ENCODE measurements at regions not wholly inside any gene's neighbourhood (a gene's known extent, or its start where the extent isn't known, plus 50 kb on each side); places are given as distances from the start of the nearest gene placed in this dataset.

GRCh38 chr11:38814670-38815069, 2216.6 kb upstream of the RAG2 start:
- intact Hi-C loops (cut with DNase I; ENCODE audit: low total_unique reads) = no loop called here
- Histone ChIP-seq H3K27me3 (no peaks in the 10 kb centered on the region), H3K36me3 (no peaks in the 10 kb centered on the region), H3K4me1 (no peaks in the 10 kb centered on the region), H3K4me3 (no peak overlapping the region), H3K27ac (no peak overlapping the region), H3K9me3 (no peaks in the 10 kb centered on the region)
- TF ChIP-seq POLR2A (IDR thresholded peaks at IDR 0.05) (no peak), CTCF (IDR thresholded peaks at IDR 0.05) (no peak)
- no peak for DNase-seq

GRCh38 chr11:38809521-38809920, 2211.5 kb upstream of the RAG2 start:
- Histone ChIP-seq H3K27ac (no peak overlapping the region), H3K9me3 (no peaks in the 10 kb centered on the region), H3K36me3 (no peaks in the 10 kb centered on the region), H3K4me1 (no peaks in the 10 kb centered on the region), H3K4me3 (no peak overlapping the region), H3K27me3 (no peaks in the 10 kb centered on the region)
- intact Hi-C loops (cut with DNase I; ENCODE audit: low total_unique reads) = no loop called here
- DNase-seq = no peak
- TF ChIP-seq POLR2A (IDR thresholded peaks at IDR 0.05) (no peak), CTCF (IDR thresholded peaks at IDR 0.05) (no peak)

- H3K27ac ChIP-seq = no peak overlapping the region
- TF ChIP-seq POLR2A (IDR thresholded peaks at IDR 0.05) = no peak
- no peak for TF ChIP-seq CTCF (IDR thresholded peaks at IDR 0.05)
- H3K36me3 ChIP-seq = no peaks in the 10 kb centered on the region
- intact Hi-C loops (cut with DNase I; ENCODE audit: low total_unique reads) = no loop called here
- no peak overlapping the region for H3K4me3 ChIP-seq
- H3K9me3 ChIP-seq = no peaks in the 10 kb centered on the region
- no peaks in the 10 kb centered on the region for H3K4me1 ChIP-seq
- DNase-seq = no peak
- H3K27me3 ChIP-seq = no peaks in the 10 kb centered on the region
Measured at GRCh38 chr11:38796281-38796680, 2198.2 kb upstream of the RAG2 start.

GRCh38 chr11:38795027-38795426, 2197.0 kb upstream of the RAG2 start:
- no peak overlapping the region for H3K27ac ChIP-seq
- no peaks in the 10 kb centered on the region for H3K36me3 ChIP-seq
- no peak overlapping the region for H3K4me3 ChIP-seq
- no peak for DNase-seq
- H3K27me3 ChIP-seq = no peaks in the 10 kb centered on the region
- H3K9me3 ChIP-seq = no peaks in the 10 kb centered on the region
- H3K4me1 ChIP-seq = no peaks in the 10 kb centered on the region
- TF ChIP-seq CTCF (IDR thresholded peaks at IDR 0.05) (no peak), POLR2A (IDR thresholded peaks at IDR 0.05) (no peak)
- intact Hi-C loops (cut with DNase I; ENCODE audit: low total_unique reads) = no loop called here

GRCh38 chr11:38791346-38791961, 2193.4 kb upstream of the RAG2 start:
- no peak for DNase-seq
- intact Hi-C loops (cut with DNase I; ENCODE audit: low total_unique reads) = no loop called here
- H3K27me3 ChIP-seq = no peaks in the 10 kb centered on the region
- no peaks in the 10 kb centered on the region for H3K9me3 ChIP-seq
- no peaks in the 10 kb centered on the region for H3K4me1 ChIP-seq
- H3K36me3 ChIP-seq = no peaks in the 10 kb centered on the region
- TF ChIP-seq POLR2A (IDR thresholded peaks at IDR 0.05) (no peak), CTCF (IDR thresholded peaks at IDR 0.05) (peak in 3 of 4 experiments; percentile 19 to 49 (median 47))
- no peak overlapping the region for H3K4me3 ChIP-seq
- H3K27ac ChIP-seq = no peak overlapping the region

All from uterus (tissue), 3 donors.